GM21360 (cell line): ENCODE measurements at regions not wholly inside any gene's neighbourhood (a gene's known extent, or its start where the extent isn't known, plus 50 kb on each side); places are given as distances from the start of the nearest gene placed in this dataset.

ENCODE experiments used
- ATAC-seq: cut with Tn5 transposase; IDR thresholded peaks from one replicate; pipeline ENCODE4 v1.9.1; 2021; ENCODE audit warnings: mild to moderate bottlenecking, moderate library complexity; ENCODE audit not compliant: unreplicated experiment

DNA sequence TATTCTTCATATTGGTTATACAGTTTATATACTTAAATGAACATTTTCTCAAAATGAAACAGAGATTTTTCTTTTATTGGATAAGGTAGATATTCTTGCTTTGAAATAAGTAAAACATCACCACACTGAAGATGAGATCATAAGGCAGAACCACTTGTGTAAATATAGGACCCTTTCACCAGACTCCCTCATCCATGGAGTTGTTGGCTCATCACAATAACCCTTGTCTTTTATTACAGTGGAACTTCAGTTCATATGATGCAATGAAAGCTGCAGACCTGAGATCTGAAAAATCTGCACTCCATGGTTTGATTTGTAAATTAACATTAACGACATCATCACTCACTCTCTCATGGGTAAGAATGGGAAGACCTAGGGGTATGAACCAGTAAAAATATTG lies 51.9 kb upstream of the DBX2 start:
- ATAC-seq, result no peak

DNA sequence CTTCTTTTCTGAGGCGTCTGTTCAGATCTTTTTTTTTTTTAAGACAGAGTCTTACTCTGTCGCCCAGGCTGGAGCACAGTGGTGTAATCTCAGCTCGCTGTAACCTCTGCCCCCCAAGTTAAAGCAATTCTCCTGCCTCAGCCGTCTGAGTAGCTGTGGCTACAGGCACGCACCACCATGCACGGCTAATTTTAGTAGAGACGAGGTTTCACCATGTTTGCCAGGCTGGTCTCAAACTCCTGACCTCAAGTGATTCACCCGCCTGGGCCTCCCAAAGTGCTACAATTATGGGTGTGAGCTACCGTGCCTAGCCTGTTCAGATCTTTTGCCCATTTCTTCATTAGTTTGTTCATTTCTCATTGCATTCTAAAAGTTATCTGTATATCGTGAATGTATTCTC lies 55.1 kb upstream of the DBX2 start:
- no peak for ATAC-seq

DNA sequence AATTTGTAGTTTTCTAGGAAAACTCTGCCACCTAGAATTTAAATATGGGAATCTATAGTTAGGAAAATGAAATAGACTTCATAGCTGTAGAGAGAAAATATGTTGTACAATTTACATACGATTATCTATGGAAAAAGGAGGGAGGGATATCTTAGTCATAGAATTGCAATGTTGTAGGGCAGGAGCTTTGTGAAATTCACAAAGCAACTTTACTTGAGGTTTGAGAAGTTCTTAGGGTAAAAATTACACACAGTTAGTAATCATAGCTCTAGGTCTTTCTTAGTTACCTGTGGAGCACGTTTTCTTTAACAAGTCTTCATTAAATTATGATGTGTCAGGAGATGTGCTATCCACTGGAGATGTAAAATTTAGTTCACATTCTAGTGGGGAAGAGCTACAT lies 61.4 kb upstream of the DBX2 start:
- ATAC-seq, result no peak

DNA sequence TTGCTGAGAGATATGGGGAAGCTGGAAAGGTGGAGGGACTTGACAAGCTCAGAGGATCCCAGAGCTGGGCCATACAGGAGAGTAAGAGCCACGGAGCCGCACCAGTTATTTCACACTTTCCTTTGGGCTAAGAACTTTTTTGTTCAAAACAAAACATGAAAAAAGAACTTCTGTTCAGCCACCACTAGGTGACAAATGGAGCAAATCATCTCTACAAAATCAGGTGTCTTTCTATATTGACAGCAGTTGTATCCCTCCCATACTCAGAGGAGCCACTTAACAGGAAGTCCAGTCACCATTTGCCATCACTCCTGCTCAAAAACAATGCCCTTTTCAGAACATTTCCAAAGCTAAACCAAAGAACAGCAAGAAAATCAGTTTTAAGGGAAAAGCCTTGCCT lies 70.3 kb upstream of the DBX2 start:
- peak; percentile 52 for ATAC-seq

DNA sequence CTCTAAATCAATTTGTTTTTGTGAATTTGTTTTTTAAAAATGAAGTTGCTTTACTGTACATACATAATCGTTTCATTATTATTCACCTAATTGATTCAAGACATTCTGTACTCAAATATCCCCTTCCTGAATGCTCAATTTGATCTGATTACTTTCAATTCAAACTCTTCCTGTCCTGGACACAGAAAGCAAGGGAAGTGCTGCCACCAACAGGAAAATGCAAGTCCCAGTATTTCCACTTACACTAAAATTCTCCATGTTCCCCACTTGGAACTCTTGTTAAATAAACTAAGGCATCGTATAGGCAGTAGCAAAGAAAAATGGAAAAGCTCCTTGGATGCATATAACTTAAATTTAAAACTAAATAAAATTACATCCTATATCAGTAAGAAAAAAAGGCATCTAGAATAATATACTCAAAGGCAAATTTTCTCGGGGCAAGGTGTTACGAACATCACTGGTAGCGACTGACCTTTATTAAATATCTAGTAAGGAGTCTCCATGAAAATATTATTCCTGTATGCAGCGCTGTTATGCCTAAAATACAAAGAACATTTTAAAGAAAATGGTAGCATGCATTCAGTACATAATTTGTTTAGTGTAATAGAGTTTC lies 72.0 kb upstream of the DBX2 start:
- ATAC-seq, result no peak

DNA sequence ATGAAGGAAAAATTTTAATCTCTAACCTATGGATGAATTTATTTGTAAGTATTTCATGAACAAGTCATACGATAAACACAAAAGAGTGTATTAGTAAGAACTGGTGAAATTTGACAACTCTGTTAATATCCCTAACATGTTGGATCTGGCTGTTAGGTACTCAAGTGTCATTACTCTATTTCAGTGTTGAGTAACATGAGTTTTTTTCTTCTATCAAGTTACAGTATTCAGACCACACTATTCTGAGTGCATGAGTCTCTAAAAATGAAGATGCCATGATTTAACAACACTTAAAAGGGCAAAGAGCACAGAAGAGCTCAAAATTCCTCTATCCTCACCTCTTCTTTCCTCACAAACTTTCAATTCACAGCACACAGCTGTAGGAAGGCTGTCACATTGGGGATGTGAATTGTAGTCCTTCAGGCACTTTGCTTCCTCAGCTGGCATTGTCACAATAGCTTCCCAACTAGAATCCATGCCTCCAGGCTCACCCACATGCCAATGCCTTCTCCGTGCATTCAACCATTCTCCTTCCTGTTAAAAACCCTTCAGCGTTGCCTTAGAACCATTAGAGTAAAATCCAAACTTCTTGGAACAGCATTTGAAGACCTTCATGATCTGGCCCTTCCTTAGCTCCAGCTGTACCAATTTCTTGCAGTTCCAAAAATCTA lies 73.7 kb upstream of the DBX2 start:
- ATAC-seq, result no peak

DNA sequence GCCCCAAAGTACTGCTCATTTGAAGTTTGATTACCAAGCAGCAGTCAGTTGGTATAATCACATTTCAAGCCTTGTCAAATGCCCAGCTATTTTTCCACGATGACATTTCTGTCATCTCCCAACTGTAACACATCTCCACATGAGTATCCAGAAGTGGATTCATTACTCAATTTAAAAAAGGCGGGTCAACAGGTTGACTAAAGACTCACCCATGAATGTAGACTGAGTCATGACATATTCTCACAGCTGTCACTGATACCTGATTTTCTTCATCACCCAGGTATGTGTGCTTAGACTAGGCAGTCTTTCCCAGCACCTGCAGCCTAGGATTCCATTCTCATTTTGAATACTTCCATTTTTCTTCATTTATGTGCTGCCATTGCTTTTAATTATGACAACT lies 75.1 kb upstream of the DBX2 start:
- no peak for ATAC-seq

DNA sequence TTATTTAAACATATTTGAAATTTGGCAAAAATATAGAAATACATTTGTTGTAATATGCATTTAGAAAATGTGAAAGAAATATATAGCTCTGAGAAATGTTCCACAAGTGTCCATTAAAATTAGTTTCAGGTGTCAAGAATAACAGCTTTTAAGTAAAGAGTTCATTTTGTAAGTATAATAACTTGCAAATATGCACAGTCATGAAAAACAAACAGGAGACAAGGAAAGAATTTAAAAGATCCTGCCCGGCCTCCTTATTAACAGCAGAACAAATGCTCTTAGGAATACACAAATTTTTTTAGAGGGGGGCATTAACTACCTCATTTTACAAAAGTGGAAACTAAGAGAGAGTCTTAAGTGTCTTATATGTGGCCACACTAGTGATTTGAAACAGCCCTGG lies 77.7 kb upstream of the DBX2 start:
- no peak for ATAC-seq

DNA sequence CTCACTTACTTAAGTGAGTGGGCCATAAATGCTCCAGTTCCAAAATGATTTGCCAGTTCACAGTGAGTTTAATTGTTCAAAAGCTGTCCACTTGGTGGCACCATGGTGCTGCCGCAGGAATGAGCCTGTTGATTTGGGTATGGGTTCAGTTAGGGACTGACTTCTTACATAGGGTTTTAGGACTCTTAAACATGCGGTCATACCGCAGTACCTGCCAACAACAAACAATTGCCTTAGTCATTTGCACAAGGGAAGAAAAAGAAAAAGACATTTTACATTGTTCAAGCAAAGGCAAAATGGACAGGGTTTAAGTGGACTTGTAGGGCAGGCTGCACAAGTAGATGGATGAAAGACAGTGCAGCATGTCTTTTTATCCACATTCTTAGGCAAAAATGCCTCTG lies 80.0 kb upstream of the DBX2 start:
- ATAC-seq, result peak; percentile 75

DNA sequence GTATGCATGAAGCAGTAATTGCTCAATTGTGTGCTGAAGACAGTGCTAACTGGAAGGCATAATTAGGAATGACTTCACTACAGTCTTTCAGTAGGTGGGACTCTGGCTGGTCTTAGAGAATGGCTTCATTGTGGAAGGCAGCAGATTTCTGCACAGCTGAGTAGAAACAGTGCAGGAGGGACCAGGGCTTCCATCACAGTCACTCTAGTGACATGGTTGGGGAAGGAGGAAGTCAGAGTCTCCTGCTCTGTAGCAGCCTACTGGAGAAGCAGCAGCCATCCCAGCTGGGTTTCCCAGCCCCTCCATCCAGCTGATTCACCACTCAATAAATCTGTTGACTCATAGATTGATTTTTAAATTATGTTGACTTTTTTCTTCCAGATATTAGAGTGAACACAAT lies 80.6 kb upstream of the DBX2 start:
- no peak for ATAC-seq

DNA sequence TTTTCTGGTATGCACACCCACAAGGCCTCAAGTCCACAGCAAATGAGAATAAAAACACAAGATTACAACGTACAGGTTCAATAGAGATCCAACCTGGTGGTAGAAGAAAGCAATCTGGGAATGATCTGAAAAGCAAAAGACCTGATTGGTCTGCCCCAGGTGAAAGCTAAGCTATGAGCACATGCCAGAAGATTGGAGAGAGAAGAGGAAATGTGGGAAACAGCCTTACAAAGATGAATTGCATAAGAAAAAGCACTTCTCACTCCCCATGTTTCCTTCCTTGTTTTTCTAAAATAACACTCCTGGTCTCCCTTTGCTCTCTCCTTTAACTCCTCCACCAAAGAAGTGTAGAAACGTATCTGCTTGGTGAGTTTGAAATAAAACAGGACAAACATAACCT lies 77.3 kb upstream of the ANO6 start:
- no peak for ATAC-seq

DNA sequence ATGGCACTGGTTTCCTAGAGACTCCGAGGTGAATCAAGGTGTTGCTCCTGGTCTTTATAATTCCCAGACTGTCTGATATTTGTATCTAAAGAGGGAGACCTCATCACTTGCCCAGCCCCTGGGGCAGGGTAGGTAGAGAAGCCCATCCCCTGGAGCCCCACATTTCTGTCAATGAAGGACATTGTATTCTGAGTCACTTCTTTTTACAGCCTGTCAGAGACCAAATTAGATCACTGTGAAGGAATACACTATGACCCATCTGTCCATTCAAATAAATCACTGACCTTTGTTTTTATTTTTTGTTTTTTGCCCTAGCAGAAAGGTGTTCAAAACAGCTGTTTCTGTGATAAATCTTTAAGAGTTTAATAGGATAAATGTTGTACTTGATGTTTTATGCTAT lies 67.9 kb upstream of the ANO6 start:
- no peak for ATAC-seq

DNA sequence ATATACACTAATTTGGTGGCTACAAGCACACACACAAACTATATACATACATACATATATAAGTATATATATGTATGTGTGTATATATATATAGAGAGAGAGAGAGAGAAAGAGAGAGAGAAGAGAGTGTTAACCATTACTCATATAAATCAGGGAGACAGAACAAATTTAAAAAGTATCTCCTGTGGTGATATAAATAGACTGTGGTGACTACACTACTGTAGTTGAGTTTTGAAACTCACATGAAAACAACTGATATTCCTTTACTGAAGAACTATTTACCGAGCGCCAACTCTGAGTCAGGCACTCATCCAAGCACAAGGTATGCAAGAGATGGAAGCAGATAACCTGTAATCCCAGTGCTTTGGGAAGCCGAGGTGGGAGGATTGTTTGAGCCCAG lies 67.3 kb upstream of the ANO6 start:
- ATAC-seq, result no peak

DNA sequence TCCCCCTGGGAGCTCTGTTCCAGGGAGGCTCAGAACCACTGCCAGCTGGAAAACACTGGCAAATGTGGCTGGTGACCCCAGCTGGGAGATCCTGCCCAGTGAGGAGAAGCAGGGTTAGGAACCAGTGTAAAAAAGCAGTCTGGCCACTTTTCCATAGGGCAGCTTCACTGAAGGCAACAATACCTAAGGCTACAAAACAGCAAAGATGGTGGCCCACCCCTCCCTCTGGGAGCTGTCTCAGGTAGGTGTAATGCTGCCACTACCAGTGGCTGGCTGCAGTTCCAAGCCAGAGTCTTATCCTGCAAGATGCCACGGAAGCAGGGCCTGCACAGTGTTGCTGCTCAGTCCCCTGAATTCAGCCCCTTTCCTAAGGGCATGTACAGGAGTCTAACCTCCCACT lies 50.6 kb upstream of the ANO6 start:
- ATAC-seq, result no peak

DNA sequence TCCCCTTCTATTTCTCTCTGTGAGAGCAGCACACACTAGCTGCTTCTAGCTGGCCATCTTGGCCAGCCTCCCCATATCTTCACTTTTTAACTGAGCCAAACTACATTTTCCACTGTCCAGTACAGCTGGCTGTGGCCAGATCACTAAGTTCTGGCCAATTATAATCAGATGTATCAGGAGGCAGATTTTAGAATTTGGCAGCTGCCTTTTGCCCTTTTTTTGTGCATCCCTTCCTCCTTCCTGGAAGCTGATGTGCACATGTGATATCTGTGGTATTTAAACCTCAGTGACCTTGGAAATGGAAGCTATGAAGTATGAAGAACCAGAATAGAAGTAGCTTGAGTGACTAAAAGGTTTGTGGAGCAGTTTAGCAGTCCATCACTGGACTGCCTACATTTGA lies 49.8 kb upstream of the ANO6 start:
- ATAC-seq, result no peak
